ENCODE measurements at regions not wholly inside any gene's neighbourhood (a gene's known extent, or its start where the extent isn't known, plus 50 kb on each side); places are given as distances from the start of the nearest gene placed in this dataset.

GRCh38 chr9:107703651-107704050 lies 214.1 kb upstream of the KLF4 start (continued):
- TF ChIP-seq, protein P1, sequence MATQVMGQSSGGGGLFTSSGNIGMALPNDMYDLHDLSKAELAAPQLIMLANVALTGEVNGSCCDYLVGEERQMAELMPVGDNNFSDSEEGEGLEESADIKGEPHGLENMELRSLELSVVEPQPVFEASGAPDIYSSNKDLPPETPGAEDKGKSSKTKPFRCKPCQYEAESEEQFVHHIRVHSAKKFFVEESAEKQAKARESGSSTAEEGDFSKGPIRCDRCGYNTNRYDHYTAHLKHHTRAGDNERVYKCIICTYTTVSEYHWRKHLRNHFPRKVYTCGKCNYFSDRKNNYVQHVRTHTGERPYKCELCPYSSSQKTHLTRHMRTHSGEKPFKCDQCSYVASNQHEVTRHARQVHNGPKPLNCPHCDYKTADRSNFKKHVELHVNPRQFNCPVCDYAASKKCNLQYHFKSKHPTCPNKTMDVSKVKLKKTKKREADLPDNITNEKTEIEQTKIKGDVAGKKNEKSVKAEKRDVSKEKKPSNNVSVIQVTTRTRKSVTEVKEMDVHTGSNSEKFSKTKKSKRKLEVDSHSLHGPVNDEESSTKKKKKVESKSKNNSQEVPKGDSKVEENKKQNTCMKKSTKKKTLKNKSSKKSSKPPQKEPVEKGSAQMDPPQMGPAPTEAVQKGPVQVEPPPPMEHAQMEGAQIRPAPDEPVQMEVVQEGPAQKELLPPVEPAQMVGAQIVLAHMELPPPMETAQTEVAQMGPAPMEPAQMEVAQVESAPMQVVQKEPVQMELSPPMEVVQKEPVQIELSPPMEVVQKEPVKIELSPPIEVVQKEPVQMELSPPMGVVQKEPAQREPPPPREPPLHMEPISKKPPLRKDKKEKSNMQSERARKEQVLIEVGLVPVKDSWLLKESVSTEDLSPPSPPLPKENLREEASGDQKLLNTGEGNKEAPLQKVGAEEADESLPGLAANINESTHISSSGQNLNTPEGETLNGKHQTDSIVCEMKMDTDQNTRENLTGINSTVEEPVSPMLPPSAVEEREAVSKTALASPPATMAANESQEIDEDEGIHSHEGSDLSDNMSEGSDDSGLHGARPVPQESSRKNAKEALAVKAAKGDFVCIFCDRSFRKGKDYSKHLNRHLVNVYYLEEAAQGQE (tag by site-specific recombination; IDR thresholded peaks at IDR 0.05), result no peak
- TF ChIP-seq, protein P2, sequence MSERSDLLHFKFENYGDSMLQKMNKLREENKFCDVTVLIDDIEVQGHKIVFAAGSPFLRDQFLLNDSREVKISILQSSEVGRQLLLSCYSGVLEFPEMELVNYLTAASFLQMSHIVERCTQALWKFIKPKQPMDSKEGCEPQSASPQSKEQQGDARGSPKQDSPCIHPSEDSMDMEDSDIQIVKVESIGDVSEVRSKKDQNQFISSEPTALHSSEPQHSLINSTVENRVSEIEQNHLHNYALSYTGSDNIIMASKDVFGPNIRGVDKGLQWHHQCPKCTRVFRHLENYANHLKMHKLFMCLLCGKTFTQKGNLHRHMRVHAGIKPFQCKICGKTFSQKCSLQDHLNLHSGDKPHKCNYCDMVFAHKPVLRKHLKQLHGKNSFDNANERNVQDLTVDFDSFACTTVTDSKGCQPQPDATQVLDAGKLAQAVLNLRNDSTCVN (tag by site-specific recombination; optimal IDR thresholded peaks at IDR 0.05), result no peak

GRCh38 chr9:107700847-107701246 lies 211.3 kb upstream of the KLF4 start:
- Histone ChIP-seq H3K4me1 (ENCODE audit: control insufficient read depth, insufficient read depth, low read length) (no peaks in the 10 kb centered on the region; the same call in 1 of the 2 replicates), H3K27ac (ENCODE audit: extremely low read depth, low read depth, low read length) (no peak overlapping the region), H3K9me3 (ENCODE audit: control insufficient read depth, insufficient read depth, low read depth, low read length) (no peaks in the 10 kb centered on the region), H3K4me3 (ENCODE audit: low read depth, low read length) (no peak overlapping the region), H3K36me3 (ENCODE audit: control insufficient read depth in 2 of 2, insufficient read depth in 1 of 2, low read length in 2 of 2) (no peaks in the 10 kb centered on the region)
- TF ChIP-seq TRIM28 (IDR thresholded peaks at IDR 0.05; ENCODE audit: borderline replicate concordance, low read length) (no peak), ZNF626 (tag by site-specific recombination; IDR thresholded peaks at IDR 0.05) (no peak), ZNF214 (tag by site-specific recombination; IDR thresholded peaks at IDR 0.05; ENCODE audit: borderline replicate concordance) (no peak), ZNF473 (tag by site-specific recombination; IDR thresholded peaks at IDR 0.05) (no peak), ZNF692 (tag by site-specific recombination; IDR thresholded peaks at IDR 0.05) (no peak), REPIN1 (tag by site-specific recombination; IDR thresholded peaks at IDR 0.05; ENCODE audit: low read depth) (no peak), IKZF3 (tag by site-specific recombination; IDR thresholded peaks at IDR 0.05) (no peak), AEBP2 (tag by site-specific recombination; IDR thresholded peaks at IDR 0.05; ENCODE audit: borderline replicate concordance) (no peak), ZNF223 (tag by site-specific recombination; IDR thresholded peaks at IDR 0.05) (no peak), ZNF311 (tag by site-specific recombination; IDR thresholded peaks at IDR 0.05; ENCODE audit: borderline replicate concordance) (no peak), MZF1 (tag by site-specific recombination; IDR thresholded peaks at IDR 0.05; ENCODE audit: borderline replicate concordance) (no peak), ZNF324 (tag by site-specific recombination; IDR thresholded peaks at IDR 0.05) (no peak), ZNF747 (tag by site-specific recombination; IDR thresholded peaks at IDR 0.05) (no peak), ZNF112 (tag by site-specific recombination; IDR thresholded peaks at IDR 0.05) (no peak), ZNF248 (tag by site-specific recombination; IDR thresholded peaks at IDR 0.05) (no peak), ZBTB8A (tag by site-specific recombination; IDR thresholded peaks at IDR 0.05) (no peak)
- TF ChIP-seq, protein P3, sequence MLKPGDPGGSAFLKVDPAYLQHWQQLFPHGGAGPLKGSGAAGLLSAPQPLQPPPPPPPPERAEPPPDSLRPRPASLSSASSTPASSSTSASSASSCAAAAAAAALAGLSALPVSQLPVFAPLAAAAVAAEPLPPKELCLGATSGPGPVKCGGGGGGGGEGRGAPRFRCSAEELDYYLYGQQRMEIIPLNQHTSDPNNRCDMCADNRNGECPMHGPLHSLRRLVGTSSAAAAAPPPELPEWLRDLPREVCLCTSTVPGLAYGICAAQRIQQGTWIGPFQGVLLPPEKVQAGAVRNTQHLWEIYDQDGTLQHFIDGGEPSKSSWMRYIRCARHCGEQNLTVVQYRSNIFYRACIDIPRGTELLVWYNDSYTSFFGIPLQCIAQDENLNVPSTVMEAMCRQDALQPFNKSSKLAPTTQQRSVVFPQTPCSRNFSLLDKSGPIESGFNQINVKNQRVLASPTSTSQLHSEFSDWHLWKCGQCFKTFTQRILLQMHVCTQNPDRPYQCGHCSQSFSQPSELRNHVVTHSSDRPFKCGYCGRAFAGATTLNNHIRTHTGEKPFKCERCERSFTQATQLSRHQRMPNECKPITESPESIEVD (tag by site-specific recombination; IDR thresholded peaks at IDR 0.05), result no peak
- TF ChIP-seq, protein P4, sequence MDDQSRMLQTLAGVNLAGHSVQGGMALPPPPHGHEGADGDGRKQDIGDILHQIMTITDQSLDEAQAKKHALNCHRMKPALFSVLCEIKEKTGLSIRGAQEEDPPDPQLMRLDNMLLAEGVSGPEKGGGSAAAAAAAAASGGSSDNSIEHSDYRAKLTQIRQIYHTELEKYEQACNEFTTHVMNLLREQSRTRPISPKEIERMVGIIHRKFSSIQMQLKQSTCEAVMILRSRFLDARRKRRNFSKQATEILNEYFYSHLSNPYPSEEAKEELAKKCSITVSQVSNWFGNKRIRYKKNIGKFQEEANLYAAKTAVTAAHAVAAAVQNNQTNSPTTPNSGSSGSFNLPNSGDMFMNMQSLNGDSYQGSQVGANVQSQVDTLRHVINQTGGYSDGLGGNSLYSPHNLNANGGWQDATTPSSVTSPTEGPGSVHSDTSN (CRISPR knock-in tag; IDR thresholded peaks at IDR 0.05), result no peak
- ChIA-PET POLR2A (no interaction called here), CTCF (interaction anchor here (0.5 to 2.1 kb wide), 2 partner anchors 8 to 100 kb away, joined by 3 to 5 read pairs; no protein-coding TSS in a partner anchor)
